HG03342 (cell line): ENCODE measurements at regions not wholly inside any gene's neighbourhood (a gene's known extent, or its start where the extent isn't known, plus 50 kb on each side); places are given as distances from the start of the nearest gene placed in this dataset.
"Not testable (repeated sequence)": the region's sequence is repeated elsewhere in the genome, so short reads cannot be mapped to it uniquely, and the experiment has no call there.

ENCODE experiments used
- ATAC-seq: cut with Tn5 transposase; IDR thresholded peaks from one replicate; pipeline ENCODE4 v1.9.1; 2021; ENCODE audit warnings: mild to moderate bottlenecking, moderate library complexity; ENCODE audit not compliant: unreplicated experiment

DNA sequence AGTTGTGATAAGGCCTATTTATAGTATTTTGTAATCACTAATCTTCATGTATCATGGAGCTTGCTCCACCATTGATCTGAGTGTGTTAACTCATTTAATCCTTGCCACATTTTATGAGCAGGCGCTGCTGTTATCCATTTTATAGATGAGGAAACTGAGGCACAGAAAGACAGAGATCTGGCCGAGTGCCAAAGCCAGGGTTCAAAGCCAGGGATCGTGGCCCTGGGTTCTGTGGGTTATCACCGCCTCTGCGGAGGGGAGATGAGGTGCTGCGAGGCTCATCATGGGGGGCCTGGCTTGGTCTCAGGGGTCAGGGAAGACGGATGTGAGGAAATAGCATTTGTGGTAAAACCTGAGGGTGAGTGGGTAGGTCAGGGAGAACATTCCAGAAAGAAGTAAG lies 193.9 kb downstream of the KLRB1 start:
- not testable (repeated sequence) for ATAC-seq

DNA sequence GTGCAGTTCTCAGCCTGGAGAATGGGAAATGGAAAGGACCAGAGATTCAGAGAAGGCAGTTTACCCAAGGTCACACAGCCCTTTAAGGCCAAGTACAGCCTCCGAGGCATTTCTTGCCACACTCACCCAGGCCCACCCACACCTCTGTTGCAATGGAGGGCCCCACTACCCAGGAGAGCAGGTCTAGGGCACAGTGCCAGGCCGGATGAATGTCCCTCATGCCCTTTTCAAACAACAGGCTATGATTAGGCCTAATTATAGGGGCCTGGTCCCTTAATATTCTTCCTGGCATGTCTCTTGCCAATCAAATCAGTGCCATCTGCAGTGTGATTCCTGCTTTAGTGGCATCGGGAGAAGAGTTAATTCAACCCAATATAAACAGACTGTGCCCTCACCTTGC lies 195.3 kb downstream of the KLRB1 start:
- ATAC-seq: not testable (repeated sequence)

DNA sequence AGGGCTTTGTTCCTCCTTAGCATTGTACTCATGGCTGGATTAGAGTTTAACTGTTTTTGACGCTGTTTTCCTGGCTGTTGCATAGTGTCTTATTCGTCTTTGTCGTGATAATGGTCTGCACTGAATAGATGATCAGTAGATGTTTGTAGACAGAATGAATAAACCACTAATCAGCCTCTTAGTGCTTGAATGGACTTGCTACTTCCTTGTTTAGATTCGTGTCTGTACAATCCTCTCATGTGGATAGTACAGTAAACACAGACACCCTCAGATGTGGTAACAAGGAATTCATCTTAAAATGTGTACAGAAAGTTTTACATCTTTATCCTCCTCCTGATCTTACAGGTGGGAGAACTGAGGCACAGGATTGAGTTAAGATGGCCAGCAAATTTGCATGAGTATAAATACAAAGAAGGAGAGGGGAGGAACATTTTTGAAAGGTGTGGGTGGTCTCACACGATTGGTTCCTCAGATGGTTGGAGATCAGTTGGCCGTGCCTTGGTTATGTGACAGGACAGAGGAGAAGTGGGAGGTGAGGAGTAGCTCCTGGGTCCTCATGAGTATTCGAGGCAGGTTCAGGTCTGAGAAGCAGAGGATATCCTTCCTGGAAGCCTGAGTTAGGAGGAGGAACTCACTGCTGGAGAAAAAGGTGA lies 196.0 kb downstream of the KLRB1 start:
- peak; percentile 52 for ATAC-seq

DNA sequence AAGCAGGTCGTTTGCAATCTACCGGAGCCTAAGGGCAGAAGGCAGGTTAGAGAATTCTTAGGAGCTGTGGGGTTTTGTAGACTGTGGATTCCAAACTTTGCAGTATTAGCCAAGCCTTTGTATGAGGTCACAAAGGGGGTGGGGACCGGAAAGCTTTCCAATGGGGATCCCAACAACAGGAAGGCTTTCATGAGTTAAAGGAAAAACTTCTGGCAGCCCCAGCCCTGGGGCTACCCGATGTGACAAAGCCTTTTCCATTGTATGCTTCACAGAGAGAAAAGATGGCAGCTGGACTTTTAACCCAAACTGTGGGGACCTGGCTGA lies 199.2 kb upstream of the PZP start:
- not testable (repeated sequence) for ATAC-seq

DNA sequence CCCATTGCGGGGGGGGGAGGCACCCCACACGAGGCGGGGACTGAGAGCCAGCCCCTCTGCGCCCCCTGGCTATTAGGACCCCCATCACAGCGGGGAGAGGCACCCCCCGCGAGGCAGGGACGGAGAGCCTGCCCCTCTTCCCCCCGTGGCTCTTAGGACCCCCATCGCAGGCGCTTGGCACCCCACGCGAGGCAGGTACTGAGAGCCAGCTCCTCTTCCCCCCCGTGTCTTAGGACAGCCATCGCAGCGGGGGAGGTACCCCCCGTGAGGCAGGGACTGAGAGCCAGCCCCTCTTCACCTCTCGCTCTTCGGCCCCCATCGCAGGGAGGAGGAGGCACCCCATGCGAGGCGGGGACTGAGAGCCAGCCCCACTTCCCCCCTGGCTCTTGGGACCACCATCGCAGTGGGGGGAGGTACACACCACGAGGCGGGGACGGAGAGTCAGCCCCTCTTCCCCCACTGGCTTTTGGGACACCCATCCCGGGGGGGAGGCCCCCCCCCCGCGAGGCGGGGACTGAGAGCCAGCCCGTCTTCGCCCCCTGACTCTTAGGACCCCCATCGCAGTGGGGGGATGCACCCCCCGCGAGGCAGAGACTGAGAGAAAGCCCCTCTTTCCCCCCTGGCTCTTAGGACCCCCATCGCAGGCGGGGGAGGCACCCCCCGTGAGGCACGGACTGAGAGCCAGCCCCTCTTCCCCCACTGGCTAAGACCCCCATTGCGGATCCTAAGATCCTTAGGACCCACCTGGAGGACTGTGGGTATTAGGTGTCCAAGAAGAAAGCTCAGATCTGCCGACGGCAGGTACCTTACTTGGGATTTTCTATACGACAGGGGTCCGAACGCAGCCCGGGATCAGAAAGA lies 198.6 kb upstream of the PZP start:
- no peak for ATAC-seq

DNA sequence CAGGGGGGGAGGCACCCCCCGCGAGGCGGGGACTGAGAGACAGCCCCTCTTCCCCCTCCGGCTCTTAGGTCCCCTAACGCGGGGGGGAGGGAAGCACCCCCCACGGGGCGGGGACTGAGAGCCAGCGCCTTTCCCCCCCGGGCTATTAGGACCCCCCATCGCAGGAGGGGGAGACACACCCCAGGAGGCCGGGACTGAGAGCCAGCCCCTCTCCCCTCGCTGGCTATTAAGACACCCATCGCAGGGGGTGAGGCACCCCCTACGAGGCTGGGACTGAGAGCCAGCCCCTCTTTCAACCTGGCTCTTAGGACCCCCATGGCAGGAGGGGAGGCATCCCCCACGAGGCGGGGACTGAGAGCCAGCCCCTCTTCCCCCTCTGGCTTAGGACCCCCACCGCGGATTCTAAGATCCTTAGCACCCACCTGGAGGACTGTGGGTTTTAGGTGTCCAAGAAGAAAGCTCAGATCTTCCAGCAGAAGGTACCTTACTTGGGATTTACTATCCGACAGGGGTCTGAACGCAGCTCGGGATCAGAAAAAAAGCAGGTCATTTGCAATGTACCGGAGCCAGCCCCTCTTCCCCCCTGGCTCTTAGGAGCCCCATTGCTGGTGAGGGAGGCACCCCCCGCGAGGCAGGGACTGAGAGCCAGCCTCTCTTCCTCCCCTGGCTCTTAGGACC lies 197.8 kb upstream of the PZP start:
- no peak for ATAC-seq

DNA sequence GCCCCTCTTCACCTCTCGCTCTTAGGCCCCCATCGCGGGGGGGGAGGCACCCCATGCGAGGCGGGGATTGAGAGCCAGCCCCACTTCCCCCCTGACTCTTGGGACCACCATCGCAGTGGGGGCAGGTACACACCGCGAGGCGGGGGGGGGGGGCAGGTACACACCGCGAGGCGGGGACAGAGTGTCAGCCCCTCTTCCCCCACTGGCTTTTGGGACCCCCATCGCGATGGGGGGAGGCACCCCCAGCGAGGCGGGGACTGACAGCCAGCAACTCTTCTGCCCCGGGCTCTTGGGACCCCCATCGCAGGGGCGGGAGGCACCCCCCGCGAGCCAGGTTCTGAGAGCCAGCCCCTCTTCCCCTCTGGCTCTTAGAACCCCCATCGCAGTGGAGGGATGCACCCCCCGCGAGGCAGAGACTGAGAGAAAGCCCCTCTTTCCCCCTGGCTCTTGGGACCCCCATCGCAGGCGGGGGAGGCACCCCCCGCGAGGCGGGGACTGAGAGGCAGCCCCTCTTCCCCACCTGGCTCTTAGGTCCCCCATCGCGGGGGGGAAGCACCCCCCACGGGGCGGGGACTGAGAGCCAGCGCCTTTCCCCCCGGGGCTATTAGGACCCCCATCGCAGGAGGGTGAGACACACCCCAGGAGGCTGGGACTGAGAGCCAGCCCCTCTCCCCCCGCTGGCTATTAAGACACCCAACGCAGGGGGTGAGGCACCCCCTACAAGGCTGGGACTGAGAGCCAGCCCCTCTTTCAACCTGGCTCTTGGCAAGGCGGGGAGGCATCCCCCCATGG lies 196.5 kb upstream of the PZP start:
- no peak for ATAC-seq

DNA sequence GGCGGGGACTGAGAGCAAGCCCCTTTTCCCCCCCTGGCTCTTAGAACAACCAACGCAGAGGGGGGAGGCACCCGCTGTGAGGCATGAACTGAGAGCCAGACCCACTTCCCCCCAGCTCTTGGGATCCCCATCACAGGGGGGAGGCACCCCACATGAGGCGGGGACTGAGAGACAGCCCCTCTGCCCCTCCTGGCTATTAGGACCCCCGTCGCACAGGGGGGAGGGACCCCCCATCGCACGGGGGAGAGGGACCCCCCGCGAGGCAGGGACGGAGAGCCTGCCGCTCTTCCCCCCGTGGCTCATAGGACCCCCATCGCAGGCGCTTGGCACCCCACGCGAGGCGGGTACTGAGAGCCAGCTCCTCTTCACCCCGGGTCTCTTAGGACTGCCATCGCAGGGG lies 195.8 kb upstream of the PZP start:
- no peak for ATAC-seq

DNA sequence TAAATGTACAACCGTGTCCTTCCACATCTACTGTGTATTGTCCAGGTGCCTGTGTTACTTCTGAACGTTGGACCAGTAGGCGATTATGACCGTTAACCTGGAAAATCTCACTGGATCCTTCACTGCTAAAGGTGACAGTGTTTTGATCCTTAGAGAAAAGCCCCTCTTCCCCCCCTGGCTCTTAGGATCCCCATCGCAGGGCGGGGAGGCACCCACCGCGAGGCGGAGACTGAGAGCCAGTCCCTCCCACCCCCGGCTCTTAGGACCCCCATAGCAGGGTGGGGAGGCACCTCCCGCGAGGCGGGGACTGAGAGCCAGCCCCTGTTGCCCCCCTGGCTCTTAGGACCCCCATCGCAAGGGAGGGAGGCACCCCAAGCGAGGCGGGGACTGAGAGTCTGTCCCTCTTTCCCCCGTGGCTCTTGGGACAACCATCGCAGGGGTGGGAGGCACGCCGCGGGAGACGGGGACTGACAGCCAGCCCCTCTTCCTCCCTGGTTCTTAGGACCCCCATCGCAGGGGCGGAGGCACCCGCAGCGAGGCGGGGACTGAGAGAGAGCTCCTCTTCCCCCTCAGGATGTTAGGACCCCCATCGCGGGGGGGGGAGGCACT lies 194.3 kb upstream of the PZP start:
- not testable (repeated sequence) for ATAC-seq

DNA sequence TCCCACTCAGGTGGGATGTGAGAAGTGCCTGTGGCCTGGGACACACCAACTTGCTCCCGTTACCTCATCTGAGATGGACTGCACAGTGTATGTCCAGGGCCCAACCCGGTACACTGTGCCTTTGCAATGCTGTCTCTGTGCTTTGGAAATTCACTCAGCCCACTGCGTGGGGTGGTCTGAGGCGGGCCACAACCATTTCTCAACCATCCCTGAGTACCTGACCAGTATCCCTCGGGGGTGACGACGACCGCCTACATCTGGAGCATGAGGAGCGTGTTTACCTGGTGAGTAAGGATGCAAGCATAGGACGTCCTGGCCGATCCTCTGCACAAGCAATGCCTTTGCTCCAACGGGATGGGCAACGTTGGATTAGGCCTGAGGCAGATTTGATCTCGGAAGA lies 188.2 kb upstream of the PZP start:
- ATAC-seq: not testable (repeated sequence)

DNA sequence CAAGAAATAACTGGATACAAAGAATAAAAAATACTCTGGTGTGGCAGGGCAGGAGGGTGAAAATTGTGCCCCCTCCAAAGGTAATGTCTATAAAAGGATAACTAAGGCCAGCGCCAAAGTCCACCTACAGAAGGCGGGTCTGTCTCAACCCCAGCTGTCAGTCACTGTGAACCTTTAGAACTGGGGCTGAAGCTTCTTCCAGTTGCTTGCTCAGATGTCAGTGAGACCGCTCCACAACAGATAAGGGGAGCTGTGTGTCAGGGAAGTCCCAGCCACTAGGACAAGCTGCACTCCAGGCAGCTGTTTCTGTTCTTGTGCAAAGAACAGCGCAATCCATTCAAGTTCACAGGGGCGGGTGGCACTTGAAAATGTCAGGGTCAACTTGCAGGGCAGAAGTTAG lies 187.0 kb upstream of the PZP start:
- ATAC-seq: not testable (repeated sequence)

DNA sequence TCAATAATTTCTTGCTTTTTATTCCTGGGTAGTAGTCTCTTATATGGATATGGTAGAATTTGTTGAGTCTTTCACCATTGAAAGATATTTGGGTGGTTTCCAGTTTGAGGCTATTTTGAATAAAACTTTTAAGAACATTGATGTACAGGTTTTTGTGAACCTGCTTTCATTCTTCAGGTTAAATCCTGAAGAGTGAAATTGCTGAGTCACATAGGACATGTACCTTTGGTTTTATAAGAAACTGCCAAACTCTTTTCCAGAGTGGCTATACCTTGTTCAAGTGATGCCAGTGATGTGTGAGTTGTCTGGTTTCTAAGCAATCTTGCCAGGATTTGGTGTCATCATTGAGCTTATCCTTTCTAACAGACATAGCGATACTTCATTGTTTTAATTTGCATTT lies 184.6 kb upstream of the PZP start:
- ATAC-seq: no peak

DNA sequence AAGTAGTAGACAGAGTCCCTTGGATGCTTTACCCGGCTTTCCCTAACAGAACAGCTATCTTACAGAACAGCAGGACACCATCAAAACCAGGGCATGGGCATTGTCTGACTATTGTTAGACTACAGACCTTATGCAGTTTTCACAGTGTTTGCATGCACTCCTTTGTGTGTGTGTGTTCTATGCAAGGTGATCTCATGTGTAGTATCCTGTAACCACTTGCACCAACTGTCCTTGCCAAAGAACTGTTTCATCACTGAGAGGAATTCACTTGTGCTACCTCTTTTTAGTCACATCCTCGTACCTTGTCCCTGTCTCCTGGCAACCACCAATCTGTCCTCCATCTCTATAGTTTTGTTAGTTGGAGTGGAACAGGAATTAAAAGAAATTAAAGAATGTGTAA lies 183.6 kb upstream of the PZP start:
- no peak for ATAC-seq

DNA sequence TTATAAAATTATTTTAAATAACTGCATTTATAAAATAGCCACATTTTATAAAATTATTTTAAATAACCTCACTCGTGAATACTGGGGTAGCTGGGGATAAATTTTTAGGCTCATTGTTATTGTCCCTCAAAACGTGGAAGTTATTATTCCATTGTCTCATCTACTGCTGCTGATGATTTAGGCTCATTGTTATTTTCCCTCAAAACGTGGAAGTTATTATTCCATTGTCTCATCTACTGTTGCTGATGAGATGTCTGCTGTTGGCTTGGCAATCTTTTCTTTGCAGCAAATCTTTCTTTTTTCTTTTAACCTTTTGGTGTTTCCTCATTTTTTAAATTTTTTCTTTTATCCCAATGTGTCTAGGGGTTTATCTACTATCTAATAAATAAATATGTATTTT lies 182.6 kb upstream of the PZP start:
- no peak for ATAC-seq

DNA sequence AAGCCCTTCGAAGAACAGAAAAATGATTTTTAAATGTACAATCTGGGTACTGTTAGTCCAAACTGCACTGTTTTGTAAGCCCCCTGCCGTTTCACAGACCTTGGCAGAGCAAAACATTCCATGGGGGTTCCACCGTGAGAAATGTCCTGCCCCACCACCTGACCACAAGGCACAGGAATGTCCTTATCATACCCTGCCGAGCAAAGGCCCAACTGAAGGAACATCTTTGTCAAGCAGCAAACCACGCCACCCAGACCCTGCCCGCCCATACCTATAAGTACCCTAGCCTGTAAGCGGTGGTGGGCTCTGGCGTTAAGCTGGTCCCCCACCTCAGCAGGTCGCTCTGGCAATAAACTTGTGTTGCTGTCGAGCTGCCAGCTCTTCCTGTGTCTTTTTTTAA lies 181.6 kb upstream of the PZP start:
- no peak for ATAC-seq

DNA sequence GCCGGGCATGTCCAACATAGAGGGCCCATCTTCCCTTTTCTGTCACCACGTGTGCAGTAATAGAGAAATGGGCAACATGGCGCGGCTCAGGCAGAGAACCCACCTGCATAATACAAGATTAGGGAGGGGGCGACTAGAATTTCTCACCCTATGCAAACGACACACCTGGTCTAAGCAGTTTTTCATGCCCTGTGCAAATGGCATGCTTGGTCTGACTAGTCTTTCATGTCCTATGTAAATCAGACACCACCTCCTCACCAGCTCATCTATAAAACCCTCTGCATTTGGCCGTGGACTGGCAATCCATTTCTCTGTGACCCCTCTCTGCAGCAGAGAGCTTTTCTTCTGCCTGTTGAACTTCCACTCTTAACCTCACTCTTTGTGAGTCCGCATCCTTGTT lies 180.2 kb upstream of the PZP start:
- ATAC-seq: no peak

DNA sequence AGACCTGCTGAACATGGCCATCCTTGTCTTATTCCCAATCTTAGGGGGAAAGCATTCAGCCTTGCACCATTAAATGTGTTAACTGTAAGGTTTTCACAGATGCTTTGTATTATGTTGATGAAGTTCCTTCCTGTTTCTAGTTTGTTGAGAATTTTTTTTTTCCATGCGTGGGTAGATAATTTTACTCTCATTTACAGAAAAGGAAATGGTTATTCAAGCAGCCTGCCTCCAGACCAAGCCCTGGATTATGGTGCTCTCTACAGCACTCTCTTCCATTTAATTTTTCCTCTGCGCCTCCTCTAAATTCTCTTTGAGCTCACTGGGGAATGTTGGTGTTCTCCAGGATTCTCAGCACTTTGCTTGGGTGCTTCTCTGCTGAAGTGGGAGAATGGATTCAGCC lies 179.3 kb upstream of the PZP start:
- no peak for ATAC-seq

DNA sequence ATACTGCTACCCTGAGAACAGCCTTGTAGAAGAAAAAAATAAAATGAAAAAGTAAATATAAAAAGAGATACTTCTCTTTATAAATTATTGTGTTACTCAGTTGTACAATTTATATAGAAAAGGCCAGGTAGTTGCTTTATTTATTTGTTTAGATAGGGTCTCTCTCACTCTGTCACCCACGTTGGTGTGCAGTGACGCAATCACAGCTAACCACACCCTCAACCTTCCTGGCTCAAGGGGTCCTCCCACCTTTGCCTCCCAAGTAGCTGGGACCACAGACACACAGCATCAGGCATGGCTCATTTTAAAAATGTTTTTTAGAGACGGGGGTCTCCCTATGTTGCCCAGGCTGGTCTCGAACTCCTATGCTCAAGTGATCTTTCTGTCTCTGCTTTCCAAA lies 175.4 kb upstream of the PZP start:
- no peak for ATAC-seq

DNA sequence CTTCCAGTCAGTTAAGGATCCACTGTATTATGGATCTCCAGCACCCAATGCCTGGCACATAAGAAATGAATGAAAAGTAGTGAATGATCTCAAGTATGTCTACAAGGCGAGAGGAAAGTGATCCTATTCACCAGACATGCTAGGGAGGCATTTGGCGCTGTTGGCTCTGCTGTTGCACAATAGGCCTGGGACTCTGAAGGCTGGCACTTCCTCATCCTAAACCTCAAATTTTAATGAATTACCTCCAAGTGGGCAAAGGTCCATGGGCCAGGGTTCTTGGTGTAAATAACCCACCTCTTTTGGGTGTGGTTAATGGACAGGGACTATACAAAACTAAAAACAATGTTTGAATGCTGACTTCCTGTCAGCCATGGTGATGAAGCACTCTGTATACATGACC lies 173.4 kb upstream of the PZP start:
- no peak for ATAC-seq

DNA sequence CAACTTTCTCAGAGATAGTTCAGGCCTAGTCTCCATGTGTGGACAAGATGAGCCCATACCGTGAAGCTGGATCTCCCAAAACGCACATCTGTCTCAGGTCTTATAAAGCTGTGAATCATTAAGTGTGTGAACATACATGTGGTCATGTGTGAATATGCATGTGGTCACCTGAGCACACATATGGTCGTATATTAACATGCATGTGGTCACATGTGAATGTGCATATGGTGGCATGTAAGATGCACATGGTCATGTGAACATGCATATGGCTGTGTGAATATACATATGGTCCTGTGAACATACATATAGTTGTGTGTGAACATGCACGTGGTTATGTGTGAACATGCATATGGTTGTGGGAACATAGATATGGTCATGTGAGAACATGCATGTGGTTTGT lies 172.5 kb upstream of the PZP start:
- no peak for ATAC-seq
